Tibial nerve (tissue), 4 donors: ENCODE measurements at regions not wholly inside any gene's neighbourhood (a gene's known extent, or its start where the extent isn't known, plus 50 kb on each side); places are given as distances from the start of the nearest gene placed in this dataset.

ENCODE experiments used
- DNase-seq, 2 donors: peaks; one replicate each; pipeline ENCODE4 v3.0.0-alpha.2; 2019; ENCODE audit warnings: low spot score in 2 of 2
- H3K27ac ChIP-seq, 4 donors: fragments of 200-600 bp; sonication (generic) in 3 of 4; one replicate each; pipeline ENCODE4 v1.5.1; 2017 to 2019; ENCODE audit warnings: mild to moderate bottlenecking in 1 of 4
- H3K27me3 ChIP-seq, 2 donors: fragments of 200-600 bp; sonication (generic) in 1 of 2; one replicate each; pipeline versions ENCODE4 v1.5.1 to v1.6.0; 2017 to 2019
- H3K36me3 ChIP-seq, 3 donors: fragments of 200-600 bp; sonication (generic); one replicate each; pipeline ENCODE4 v1.5.1; 2018 to 2019
- H3K4me1 ChIP-seq, 4 donors: fragments of 200-600 bp; sonication (generic) in 3 of 4; one replicate each; pipeline ENCODE4 v1.5.1; 2017 to 2019
- H3K4me3 ChIP-seq, 4 donors: fragments of 200-600 bp; sonication (generic) in 3 of 4; one replicate each; pipeline ENCODE4 v1.5.1; 2017 to 2019; ENCODE audit warnings: mild to moderate bottlenecking in 1 of 4, moderate library complexity in 1 of 4
- H3K9me3 ChIP-seq, 4 donors: fragments of 200-600 bp; sonication (generic) in 3 of 4; one replicate each; pipeline ENCODE4 v1.5.1; 2017 to 2019
- CTCF ChIP-seq, 5 experiments: fragments of 200-600 bp in 3 of 5; fragments of 450-650 bp in 2 of 5; sonication (generic) in 3 of 5; IDR thresholded peaks; one replicate each; pipeline ENCODE4 v1.5.1; 2016 to 2019; ENCODE audit warnings: antibody characterized with exemption in 5 of 5, mild to moderate bottlenecking in 3 of 5, moderate library complexity in 2 of 5
- EP300 ChIP-seq, 2 donors: sonication (generic); formaldehyde crosslinking; IDR thresholded peaks; one replicate each; pipeline ENCODE4 v1.6.1; 2017; ENCODE audit warnings: antibody characterized with exemption in 2 of 2, mild to moderate bottlenecking in 1 of 2
- POLR2A ChIP-seq, 2 donors: fragments of 450-650 bp; IDR thresholded peaks; one replicate each; pipeline ENCODE4 v1.6.1; 2017; ENCODE audit warnings: antibody characterized with exemption in 2 of 2, mild to moderate bottlenecking in 2 of 2, moderate library complexity in 2 of 2
- WGBS, 2 donors: methylation state at CpG; one replicate each; pipeline ENCODE4 v1.1.5; 2018; 5-methylcytosine and 5-hydroxymethylcytosine counted together

GRCh38 chr3:160128056-160128455, 97.2 kb upstream of the C3orf80 start:
- no peak for DNase-seq
- H3K27ac ChIP-seq: no peak overlapping the region
- H3K27me3 ChIP-seq: no peaks in the 10 kb centered on the region
- no peaks in the 10 kb centered on the region for H3K36me3 ChIP-seq
- H3K4me3 ChIP-seq: no peak overlapping the region
- TF ChIP-seq CTCF (IDR thresholded peaks at IDR 0.05): no peak
- no peak for TF ChIP-seq POLR2A (IDR thresholded peaks at IDR 0.05)
- TF ChIP-seq EP300 (IDR thresholded peaks at IDR 0.05): no peak
- H3K9me3 ChIP-seq: no peaks in the 10 kb centered on the region
- peaks cover 0 to 9% (median 0%) of the 10 kb centered on the region in 4 donors for H3K4me1 ChIP-seq

GRCh38 chr3:160129459-160130061, 95.7 kb upstream of the C3orf80 start:
- peaks cover 0 to 9% (median 0%) of the 10 kb centered on the region in 4 donors for H3K4me1 ChIP-seq
- no peak for DNase-seq
- H3K27ac ChIP-seq: no peak overlapping the region
- H3K27me3 ChIP-seq: no peaks in the 10 kb centered on the region
- TF ChIP-seq CTCF (IDR thresholded peaks at IDR 0.05): no peak
- TF ChIP-seq POLR2A (IDR thresholded peaks at IDR 0.05): no peak
- peak in 1 of 2 donors; percentile 30 for TF ChIP-seq EP300 (IDR thresholded peaks at IDR 0.05)
- 19 to 25% methylated on average over 4 of the region's 4 CpGs for WGBS, 2 donors
- H3K4me3 ChIP-seq: no peak overlapping the region
- H3K36me3 ChIP-seq: no peaks in the 10 kb centered on the region
- H3K9me3 ChIP-seq: no peaks in the 10 kb centered on the region

GRCh38 chr3:160130071-160130470, 95.2 kb upstream of the C3orf80 start:
- H3K27ac ChIP-seq: no peak overlapping the region
- no peaks in the 10 kb centered on the region for H3K27me3 ChIP-seq
- H3K36me3 ChIP-seq: no peaks in the 10 kb centered on the region
- no peak for TF ChIP-seq POLR2A (IDR thresholded peaks at IDR 0.05)
- TF ChIP-seq CTCF (IDR thresholded peaks at IDR 0.05): no peak
- no peak for TF ChIP-seq EP300 (IDR thresholded peaks at IDR 0.05)
- 84 to 93% methylated on average over 3 of the region's 3 CpGs for WGBS, 2 donors
- H3K4me3 ChIP-seq: no peak overlapping the region
- peaks cover 0 to 9% (median 0%) of the 10 kb centered on the region in 4 donors for H3K4me1 ChIP-seq
- no peak for DNase-seq
- H3K9me3 ChIP-seq: no peaks in the 10 kb centered on the region

- peaks cover 0 to 9% (median 0%) of the 10 kb centered on the region in 4 donors for H3K4me1 ChIP-seq
- WGBS, 2 donors: 33 to 52% methylated on average over 2 of the region's 2 CpGs
- no peak overlapping the region for H3K4me3 ChIP-seq
- H3K36me3 ChIP-seq: no peaks in the 10 kb centered on the region
- H3K9me3 ChIP-seq: no peaks in the 10 kb centered on the region
- TF ChIP-seq EP300 (IDR thresholded peaks at IDR 0.05) (no peak), POLR2A (IDR thresholded peaks at IDR 0.05) (no peak), CTCF (IDR thresholded peaks at IDR 0.05) (no peak)
- no peak overlapping the region for H3K27ac ChIP-seq
- no peaks in the 10 kb centered on the region for H3K27me3 ChIP-seq
- DNase-seq: no peak
Observed at GRCh38 chr3:160130950-160131349, 94.3 kb upstream of the C3orf80 start.

- H3K27ac ChIP-seq: no peak overlapping the region
- peaks cover 0 to 9% (median 0%) of the 10 kb centered on the region in 4 donors for H3K4me1 ChIP-seq
- H3K9me3 ChIP-seq: no peaks in the 10 kb centered on the region
- 93% methylated on average over 4 of the region's 4 CpGs for WGBS, 2 donors
- H3K36me3 ChIP-seq: no peaks in the 10 kb centered on the region
- H3K4me3 ChIP-seq: no peak overlapping the region
- no peak for DNase-seq
- no peaks in the 10 kb centered on the region for H3K27me3 ChIP-seq
- TF ChIP-seq EP300 (IDR thresholded peaks at IDR 0.05) (no peak), CTCF (IDR thresholded peaks at IDR 0.05) (no peak), POLR2A (IDR thresholded peaks at IDR 0.05) (no peak)
Observed at GRCh38 chr3:160132226-160132625, 93.0 kb upstream of the C3orf80 start.
